Activated CD8-positive, alpha-beta memory T cell treated with anti-CD3 and anti-CD28 coated beads, Interleukin-2, amount 50 U/mL, for 48 hours (primary cell): ENCODE measurements at regions not wholly inside any gene's neighbourhood (a gene's known extent, or its start where the extent isn't known, plus 50 kb on each side); places are given as distances from the start of the nearest gene placed in this dataset.

Experiments
- DNase-seq: peaks from one replicate; pipeline ENCODE4 v3.0.0-alpha.2; 2020

- no peak for DNase-seq
These were observed 245.3 kb downstream of the CASP12 start for GRCh38 chr11:104652996-104653395.

GRCh38 chr11:104650234-104650633 is 248.0 kb downstream of the CASP12 start:
- DNase-seq = peak; percentile 52

GRCh38 chr11:104649002-104649401 is 249.3 kb downstream of the CASP12 start:
- DNase-seq = no peak

DNA sequence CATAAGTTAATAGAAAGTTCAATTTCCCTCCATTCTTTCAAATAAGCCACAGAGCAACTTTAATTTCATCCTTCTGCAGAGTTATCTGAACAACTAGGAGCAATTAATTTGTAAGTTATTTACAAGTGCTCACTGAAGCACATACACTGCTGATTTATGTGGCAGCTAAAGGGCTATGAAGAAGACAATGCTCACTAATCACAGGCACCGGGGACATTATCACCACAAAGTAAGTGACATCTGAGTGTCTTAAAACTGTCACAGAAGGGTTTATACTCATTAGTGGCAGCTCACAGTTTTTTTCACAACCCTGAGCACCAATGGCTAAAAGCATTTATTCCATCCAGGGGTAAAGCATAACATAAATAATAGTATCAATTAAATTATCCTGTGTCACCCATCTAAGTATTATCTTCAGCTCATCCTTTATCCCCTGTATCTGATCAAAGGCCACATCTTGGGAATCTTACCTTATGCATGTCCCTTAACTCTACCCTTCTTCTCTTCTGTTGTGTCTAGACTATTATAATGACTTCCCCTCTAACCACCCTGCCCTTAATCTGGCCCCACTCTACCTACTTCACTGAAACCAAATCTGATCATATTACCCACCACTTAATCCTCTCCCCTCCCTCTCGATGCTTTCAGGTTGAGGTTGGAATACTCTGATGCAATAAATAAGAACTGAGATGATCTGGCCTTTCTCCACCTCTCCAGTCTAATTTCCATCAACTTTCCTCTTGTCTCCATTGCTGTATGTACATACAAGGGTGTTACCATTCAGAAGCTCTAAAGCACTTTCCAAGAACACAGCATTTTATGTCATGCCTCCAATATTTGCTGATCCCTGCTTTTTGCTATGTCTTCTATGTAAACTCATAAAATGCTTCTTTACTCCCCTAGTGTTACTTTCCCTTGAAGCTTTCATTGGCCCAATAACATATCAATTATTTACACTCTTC is 252.7 kb downstream of the CASP12 start:
- no peak for DNase-seq

GRCh38 chr11:104637662-104638170 is 260.5 kb downstream of the CASP12 start:
- DNase-seq = no peak

DNA sequence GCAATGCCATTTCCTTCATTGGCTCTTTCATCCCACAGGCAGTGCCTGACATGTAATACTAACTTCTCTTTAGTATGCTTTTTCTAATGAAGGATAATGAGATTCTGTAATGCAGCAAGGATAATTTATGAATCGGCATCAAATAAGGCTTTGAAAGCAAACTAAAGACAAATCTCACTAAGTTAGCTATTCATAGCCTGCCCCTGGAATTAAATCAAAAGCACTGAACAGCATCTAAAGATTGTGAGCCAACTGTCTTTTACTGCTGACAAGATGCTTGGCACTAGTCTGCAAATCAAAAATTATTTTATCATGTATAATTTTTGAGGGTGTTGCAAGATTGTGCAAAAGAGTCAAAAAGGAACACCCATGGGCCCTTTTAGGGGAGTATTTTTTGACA is 265.0 kb downstream of the CASP12 start:
- no peak for DNase-seq

GRCh38 chr11:104630352-104630751 is 267.9 kb downstream of the CASP12 start:
- DNase-seq = no peak

- no peak for DNase-seq
These were observed 273.0 kb downstream of the CASP12 start for GRCh38 chr11:104625246-104625645.

GRCh38 chr11:104624021-104624420 is 274.2 kb downstream of the CASP12 start:
- no peak for DNase-seq

- DNase-seq = no peak
These were observed 274.7 kb downstream of the CASP12 start for GRCh38 chr11:104623518-104623917.

- DNase-seq = no peak
These were observed 277.3 kb downstream of the CASP12 start for GRCh38 chr11:104620991-104621390.

DNA sequence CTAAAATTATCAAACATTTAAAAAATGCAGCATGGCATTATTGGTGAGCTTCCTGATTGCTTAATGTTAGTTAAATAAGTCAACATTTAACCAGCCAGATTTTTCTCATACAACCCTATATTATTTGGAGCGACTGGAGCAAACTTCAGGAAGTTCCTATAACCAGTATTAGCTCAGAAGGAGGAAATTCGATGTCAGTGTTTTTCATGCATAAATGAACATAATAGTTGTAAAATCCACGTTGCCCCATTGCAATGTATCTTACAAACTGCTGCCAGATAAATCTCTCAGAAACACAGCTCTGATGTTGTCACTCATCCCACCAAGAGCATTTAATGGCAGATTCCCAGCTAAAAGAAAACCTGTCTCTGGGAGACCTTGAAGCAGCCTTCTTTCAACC is 278.5 kb downstream of the CASP12 start:
- no peak for DNase-seq

GRCh38 chr11:104618954-104619353 is 279.3 kb downstream of the CASP12 start:
- DNase-seq = no peak

DNA sequence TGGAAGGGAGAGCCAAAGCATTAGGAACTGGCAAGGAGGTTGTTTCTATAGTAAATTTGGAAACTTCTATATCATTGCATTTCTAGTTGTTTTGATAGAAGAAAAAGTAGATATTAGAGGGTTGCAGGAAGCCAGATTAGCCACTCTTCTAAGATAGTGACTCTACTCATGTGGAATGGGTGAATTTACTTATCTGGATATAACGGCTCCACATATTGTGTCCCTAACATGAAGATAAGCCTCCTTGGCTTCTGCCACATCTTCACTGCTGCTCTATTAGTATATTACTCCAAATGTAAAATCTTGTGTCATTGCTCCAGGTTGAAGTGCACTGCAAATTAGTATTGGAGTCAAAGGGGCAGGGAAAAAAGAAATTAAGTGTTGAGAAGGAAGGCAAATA is 283.3 kb downstream of the CASP12 start:
- DNase-seq = no peak

DNA sequence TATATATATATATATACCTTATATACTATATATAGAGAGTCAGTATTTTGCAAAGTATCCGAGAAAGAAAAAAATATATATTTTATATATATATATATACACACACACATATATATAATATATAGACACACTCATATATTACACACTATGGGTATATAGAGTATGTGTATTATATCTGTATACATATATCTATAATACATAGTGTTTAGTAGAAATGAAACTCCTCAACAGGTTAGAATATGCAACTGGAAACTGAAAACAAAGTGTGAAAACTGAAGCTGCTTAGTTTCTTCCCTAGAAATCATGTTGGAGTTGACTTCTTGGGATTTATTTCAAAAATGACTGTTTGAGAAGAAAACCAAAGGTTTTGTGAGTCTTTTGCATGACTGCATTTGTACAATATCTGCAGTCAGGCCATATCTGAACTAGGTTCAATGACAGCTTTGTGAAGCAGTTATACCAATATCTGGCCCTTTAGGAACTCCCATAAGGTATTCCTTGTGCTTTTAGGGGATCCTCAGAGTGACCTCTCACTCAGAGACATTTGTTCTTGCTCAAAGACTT is 284.1 kb downstream of the CASP12 start:
- DNase-seq = no peak

DNA sequence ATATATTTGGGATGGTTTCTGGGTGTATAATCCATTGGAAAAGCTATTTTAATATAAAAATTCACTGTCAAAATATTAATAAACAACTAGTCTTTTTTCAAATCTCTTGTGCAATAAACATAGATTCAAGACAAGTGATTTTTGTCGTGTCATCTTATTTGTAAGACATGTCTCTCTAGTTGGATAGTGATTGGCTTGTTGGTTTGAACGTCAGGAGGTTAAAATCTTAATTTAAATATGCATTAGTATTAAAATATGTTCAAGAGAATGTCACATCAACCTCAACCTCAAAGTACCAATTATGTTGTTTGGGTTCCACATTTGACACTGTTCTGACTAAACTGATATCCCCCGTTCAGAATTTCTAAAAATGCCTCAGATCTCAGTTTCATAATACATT is 287.6 kb downstream of the CASP12 start:
- no peak for DNase-seq

DNA sequence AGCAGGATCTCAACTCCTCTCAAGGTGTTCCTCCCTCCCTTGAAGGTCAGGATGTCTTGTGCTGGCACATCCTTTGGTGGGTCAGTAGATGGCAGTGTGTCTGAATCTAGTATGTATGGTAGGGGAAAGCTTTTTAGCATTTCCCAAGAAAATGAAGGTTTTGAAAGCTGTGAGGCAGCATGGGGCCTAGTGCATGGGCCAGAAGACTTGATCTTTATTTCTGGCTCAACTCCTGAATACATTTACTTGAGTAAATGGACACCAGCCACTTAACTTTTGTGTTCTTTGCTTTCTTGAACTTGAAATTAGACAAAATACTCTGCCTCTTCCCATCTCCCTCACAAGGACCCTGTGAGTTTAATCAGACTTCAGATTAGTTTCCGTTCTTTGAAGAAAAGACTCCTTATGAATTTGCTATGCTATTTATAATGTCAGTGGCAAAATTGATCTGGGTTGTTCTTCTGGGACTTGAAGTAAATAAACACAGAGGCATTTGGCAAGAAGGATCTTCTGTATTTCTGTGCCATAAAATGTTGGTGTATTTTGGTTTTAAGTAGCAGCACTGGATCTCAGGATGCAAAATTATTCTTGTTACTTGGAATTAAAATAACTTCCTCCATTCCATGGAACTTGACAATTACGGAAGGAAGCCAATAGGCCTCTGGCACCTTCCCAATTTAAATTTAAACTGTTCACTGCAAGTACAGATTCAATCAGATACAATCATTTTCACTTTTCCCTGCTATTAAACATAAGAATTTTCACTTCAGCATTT is 288.8 kb downstream of the CASP12 start:
- DNase-seq = no peak

- DNase-seq = no peak
These were observed 295.6 kb downstream of the CASP12 start for GRCh38 chr11:104602643-104603042.

DNA sequence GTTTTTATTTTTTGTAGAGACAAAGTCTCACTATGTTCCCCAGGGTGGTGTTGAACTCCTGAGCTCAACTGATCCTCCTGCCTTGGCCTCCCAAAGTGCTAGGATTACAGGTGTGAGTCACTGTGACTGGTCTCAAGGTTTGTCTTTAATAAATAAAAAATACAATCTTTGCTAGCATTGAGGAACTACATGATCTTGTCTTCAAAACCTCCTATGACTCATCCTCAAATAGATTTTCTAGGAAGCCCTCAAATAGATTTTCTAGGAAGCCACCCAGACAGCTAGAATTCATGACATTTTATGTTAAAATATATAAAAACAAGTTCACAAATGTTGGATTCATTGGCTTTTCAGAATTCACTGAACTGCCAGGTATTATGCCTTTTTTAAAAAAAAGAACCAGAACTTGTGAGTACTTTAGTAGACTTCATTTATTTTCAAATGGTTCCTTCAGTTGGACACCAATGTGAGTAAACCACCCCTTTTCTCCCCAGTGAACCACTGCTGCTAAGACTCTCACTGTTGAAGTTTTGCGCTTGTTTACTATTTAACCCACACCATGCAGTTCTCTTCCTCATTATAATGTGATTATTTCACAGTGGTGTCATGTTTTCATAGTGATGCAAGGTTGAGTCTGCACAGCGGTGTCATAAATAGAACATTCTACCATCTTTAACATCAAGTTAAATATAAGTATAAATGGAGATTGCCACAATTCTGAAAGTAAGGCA is 303.9 kb downstream of the CASP12 start:
- no peak for DNase-seq

- DNase-seq = no peak
These were observed 309.3 kb downstream of the CASP12 start for GRCh38 chr11:104588970-104589369.

- DNase-seq = no peak
These were observed 309.8 kb downstream of the CASP12 start for GRCh38 chr11:104588446-104588845.

DNA sequence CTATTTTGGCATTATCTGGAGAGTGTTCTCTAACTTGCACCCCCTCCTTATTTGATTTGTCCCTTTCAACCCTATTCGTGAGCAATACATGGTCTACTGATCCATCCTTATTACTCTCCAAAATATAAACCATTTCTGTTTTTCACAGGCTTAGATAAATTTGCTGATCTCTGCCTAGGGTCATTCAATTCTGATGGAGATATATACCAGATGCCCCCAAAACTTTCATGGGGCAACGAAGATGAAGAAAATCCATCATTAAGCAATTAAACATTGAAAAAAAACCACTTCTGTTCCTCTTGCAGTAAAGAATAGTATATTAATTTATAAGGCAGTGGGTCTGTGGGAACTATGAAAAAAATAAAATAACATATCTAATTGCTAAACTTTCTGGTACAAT is 313.4 kb downstream of the CASP12 start:
- DNase-seq = no peak

DNA sequence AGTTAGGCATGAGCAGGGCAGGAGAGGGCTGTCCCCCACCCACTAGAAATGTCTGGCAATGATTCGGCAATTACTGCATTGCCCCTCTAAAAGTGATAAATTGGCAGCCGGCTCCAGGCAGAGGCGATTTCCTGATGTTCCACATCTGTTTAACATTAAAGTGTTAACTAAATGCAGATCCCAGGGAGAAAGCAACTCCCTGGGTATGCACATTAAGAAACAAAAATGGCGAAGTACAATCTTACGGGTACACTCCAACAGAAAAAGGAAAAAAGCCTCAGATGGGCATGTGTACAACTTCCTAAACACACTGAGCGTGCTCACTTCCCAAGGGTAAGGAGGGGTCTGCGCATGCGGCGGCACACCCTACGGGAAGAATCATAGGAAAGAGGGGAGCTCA is 314.4 kb downstream of the CASP12 start:
- no peak for DNase-seq
